ENCODE measurements at regions not wholly inside any gene's neighbourhood (a gene's known extent, or its start where the extent isn't known, plus 50 kb on each side); places are given as distances from the start of the nearest gene placed in this dataset.

GRCh38 chr6:168130168-168130696, 51.2 kb upstream of the FRMD1 start:
- no peak overlapping the region for H3K4me3 ChIP-seq (IDR thresholded peaks at IDR 0.05; ENCODE audit: insufficient read depth, low read depth, low read length)
- no peak overlapping the region for H3K27ac ChIP-seq
- H3K36me3 ChIP-seq (ENCODE audit: insufficient read depth) = no peaks in the 10 kb centered on the region
- H3K4me1 ChIP-seq (ENCODE audit: low read depth, poor library complexity, severe bottlenecking) = no peaks in the 10 kb centered on the region
- H3K27me3 ChIP-seq (ENCODE audit: insufficient read depth, low read depth) = no peaks in the 10 kb centered on the region; the same call in 1 of the 2 replicates
- H2AFZ ChIP-seq (ENCODE audit: low read depth) = no peak overlapping the region
- TF ChIP-seq CTCF (conservative IDR thresholded peaks at IDR 0.05; ENCODE audit: low read depth, low read length) = no peak
- H3K9ac ChIP-seq = no peak overlapping the region
- H3K79me2 ChIP-seq (ENCODE audit: insufficient read depth, low read depth) = no peaks in the 10 kb centered on the region
- H4K20me1 ChIP-seq (ENCODE audit: insufficient read depth) = no peaks in the 10 kb centered on the region
- no peak overlapping the region for H3K4me2 ChIP-seq

- Histone ChIP-seq H4K20me1 (ENCODE audit: insufficient read depth) (no peaks in the 10 kb centered on the region), H2AFZ (ENCODE audit: low read depth) (no peak overlapping the region), H3K4me1 (ENCODE audit: low read depth, poor library complexity, severe bottlenecking) (no peaks in the 10 kb centered on the region), H3K36me3 (ENCODE audit: insufficient read depth) (no peaks in the 10 kb centered on the region), H3K27ac (no peak overlapping the region), H3K9ac (no peak overlapping the region), H3K27me3 (ENCODE audit: insufficient read depth, low read depth) (no peaks in the 10 kb centered on the region; the same call in 1 of the 2 replicates), H3K4me2 (no peak overlapping the region), H3K79me2 (ENCODE audit: insufficient read depth, low read depth) (no peaks in the 10 kb centered on the region), H3K4me3 (IDR thresholded peaks at IDR 0.05; ENCODE audit: insufficient read depth, low read depth, low read length) (no peak overlapping the region)
- no peak for TF ChIP-seq CTCF (conservative IDR thresholded peaks at IDR 0.05; ENCODE audit: low read depth, low read length)
Observed at GRCh38 chr6:168129292-168130167, 50.5 kb upstream of the FRMD1 start.

DNA sequence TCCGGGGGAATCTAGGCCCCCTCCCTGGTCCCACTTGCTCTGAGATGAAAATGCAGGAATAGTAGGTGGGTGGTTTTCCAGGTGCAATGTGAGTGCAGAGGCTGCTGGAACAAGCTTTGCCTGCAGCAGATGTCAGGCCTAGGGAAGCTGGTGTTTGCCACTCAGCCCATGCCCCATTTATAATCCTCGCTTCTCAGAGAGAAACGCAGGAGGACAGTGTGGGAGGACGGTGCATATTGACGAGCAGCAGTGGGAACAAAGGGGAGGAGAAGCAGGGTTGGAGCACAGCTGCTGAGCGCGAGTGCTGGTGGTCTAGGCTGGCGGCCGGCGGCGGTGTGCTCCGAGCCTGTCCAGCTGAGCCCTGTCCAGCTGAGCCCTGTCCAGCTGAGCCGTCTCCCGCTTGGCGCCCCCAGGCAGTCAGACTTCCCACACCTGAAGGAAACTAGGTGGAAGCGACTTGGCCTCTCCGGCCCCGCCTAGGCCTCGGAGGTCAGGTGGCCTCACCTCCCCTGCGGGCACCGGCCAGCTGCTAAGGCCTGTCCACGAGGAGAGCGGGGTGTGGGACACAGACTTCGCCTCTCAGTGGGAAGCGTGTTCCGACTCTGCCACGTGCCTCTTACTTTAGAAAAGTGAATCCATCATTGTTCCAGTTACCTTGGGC, 49.7 kb upstream of the FRMD1 start:
- H3K27me3 ChIP-seq (ENCODE audit: insufficient read depth, low read depth) = no peaks in the 10 kb centered on the region; the same call in 1 of the 2 replicates
- H3K4me3 ChIP-seq (IDR thresholded peaks at IDR 0.05; ENCODE audit: insufficient read depth, low read depth, low read length) = no peak overlapping the region
- no peak for TF ChIP-seq CTCF (conservative IDR thresholded peaks at IDR 0.05; ENCODE audit: low read depth, low read length)
- no peak overlapping the region for H3K27ac ChIP-seq
- H3K4me1 ChIP-seq (ENCODE audit: low read depth, poor library complexity, severe bottlenecking) = no peaks in the 10 kb centered on the region
- no peaks in the 10 kb centered on the region for H4K20me1 ChIP-seq (ENCODE audit: insufficient read depth)
- no peak overlapping the region for H2AFZ ChIP-seq (ENCODE audit: low read depth)
- no peak overlapping the region for H3K9ac ChIP-seq
- H3K36me3 ChIP-seq (ENCODE audit: insufficient read depth) = no peaks in the 10 kb centered on the region
- H3K4me2 ChIP-seq = no peak overlapping the region
- no peaks in the 10 kb centered on the region for H3K79me2 ChIP-seq (ENCODE audit: insufficient read depth, low read depth)
